HG02973 (cell line): ENCODE measurements at regions not wholly inside any gene's neighbourhood (a gene's known extent, or its start where the extent isn't known, plus 50 kb on each side); places are given as distances from the start of the nearest gene placed in this dataset.

Experiments used
- ATAC-seq: cut with Tn5 transposase; IDR thresholded peaks from one replicate; pipeline ENCODE4 v1.9.1; 2021; ENCODE audit warnings: moderate library complexity; ENCODE audit not compliant: unreplicated experiment

GRCh38 chr12:60027266-60027665 lies 431.4 kb downstream of the SLC16A7 start:
- no peak for ATAC-seq

GRCh38 chr12:60034147-60034546 lies 438.3 kb downstream of the SLC16A7 start:
- no peak for ATAC-seq

DNA sequence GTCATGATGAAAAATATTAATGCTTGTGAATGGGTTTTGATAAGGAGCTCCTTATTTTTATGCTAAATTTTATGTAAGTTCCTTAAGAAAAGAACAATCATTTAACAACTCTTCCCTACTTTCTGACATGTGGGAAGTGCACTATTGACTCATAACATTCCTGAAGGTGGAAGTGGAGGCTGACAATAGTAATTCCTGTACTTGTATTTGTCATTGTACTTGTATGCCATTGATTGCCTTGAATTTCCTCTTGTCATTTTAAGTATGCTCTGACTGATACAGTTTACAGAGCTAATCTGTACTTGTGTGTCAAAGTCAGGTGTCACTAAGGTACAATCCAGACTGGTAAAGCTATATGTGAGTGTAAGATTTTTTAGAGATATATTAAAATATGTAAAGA lies 440.0 kb downstream of the SLC16A7 start:
- ATAC-seq = no peak

- no peak for ATAC-seq
Measured at GRCh38 chr12:60042835-60043234, 447.0 kb downstream of the SLC16A7 start.

DNA sequence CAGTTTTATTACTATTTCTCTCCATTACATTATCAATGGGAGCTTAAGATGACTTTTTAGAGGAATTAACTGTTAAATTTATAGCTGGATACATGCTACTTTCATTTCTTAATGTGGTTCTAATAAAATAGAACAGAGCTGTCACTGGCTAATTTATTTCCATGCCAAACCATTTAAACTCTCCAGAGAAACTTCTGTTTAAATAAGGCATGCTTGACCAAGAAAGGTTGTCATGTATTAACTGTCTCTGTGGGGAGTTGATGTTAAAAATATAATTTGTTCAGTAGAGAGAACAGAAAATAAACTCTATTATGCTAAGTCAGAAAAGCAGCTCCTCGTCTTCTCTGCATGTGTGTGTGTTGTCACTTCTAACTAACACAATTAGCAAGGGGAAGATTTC lies 447.4 kb downstream of the SLC16A7 start:
- no peak for ATAC-seq

- ATAC-seq = no peak
Measured at GRCh38 chr12:60052483-60052882, 456.7 kb downstream of the SLC16A7 start.

DNA sequence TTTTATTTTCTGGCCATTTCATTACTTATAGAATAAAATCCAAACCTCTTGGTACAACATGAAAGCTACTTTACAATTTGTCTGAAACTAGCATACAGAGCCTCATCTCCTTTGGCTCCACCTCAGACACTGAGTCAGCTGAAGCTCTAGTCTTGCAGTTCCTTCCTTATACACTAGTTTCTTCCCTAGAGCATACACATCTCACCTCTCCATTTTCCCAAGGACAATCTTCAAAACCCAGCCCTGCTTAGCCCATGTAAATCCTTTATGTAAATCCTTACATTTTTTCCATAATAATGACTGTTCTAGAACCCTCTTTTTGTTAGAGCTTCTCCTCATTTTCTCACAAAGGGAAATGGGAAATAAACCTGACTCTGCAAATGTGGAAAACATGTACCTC lies 463.4 kb downstream of the SLC16A7 start:
- no peak for ATAC-seq

DNA sequence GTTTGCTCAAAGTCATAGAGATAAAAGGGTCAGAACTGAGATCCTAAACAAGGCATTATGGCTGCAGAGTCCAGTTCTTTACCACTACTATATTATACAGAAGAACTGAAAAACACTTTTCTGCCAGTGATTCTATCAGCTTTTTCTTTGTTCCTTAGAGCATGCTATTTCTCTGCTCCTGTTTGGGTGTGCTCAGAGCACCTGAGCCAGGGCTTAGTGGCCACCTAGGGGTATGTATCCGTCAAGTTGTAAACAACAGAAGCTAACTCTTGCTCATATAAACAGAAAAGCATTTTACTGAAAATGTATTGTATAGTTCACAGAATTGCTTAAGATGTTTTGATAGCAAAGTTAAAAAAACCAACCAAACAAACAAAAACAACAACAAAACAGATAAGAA lies 470.8 kb downstream of the SLC16A7 start:
- no peak for ATAC-seq

DNA sequence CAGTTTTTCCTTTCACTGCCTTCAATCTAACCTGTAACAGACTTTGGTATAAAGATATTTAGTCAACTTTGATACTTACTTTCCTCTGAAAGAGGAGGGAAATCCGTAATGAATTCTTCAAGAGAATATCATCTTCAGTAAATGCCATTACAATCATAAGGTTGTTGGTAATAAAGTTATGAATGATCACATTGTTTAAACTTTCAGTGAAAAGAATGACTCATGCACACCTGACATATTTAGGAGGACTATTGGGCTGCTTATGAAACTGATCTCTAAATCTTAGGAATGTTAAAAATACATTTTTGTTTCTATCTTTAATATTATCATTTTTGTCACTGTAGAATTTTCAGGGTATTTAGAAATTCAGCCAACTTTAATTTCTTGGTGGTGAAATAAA lies 474.7 kb downstream of the SLC16A7 start:
- no peak for ATAC-seq

DNA sequence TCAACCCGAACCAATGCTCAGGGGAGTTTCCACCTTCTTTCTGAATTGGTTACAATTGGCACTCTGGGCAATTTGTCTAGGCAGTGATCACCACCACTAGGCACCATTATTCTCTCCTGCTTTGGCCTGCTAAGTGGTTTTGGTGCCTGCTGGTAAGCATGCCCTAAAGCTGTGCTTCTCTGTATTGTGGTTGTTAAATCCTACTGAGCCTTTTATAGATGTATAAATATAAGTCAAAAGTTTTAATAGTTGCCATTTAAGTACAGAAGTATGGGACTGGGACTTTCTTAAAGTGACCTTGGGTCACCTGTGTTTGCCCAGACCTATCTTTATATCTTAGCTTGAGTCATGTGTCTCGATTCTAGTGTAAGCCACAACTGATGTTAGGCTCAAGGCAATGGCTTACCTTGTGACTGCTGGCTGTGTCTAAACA lies 475.9 kb downstream of the SLC16A7 start:
- no peak for ATAC-seq

DNA sequence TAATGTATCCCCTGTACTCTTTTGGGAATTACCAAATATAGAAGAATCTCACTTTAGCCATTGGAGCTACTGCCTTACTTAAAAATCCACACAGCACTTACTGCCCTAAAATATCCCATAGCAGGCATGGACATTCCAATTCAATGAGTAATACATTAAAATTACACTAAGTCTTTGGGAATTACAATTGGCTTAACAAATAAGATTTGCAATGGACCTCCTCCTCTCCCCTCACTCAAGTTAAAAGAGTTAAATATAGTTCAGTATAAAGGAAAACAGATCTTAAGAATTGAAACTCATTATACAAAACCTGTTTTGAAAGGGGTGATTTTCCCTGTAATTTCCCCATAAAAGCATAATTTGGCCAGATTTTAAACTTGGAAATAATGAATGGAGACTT lies 477.1 kb downstream of the SLC16A7 start:
- ATAC-seq = no peak

GRCh38 chr12:60075091-60075490 lies 479.3 kb downstream of the SLC16A7 start:
- no peak for ATAC-seq

DNA sequence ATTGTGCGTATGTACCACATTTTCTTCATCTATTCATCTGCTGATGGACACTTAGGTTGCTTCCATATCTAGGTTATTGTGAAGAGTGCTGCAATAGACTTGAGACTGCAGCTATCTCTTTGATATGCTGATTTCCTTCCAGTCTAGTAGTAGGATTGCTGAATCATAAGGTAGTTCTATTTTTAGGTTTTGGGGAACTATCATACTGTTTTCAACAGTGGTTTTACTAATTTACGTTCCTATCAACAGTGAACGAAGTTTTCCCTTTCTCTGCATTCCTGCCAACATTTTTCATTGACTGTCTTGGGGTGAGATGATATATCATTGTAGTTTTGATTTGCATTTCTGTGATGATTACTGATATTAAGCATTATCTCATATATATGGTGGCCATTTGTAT lies 482.2 kb downstream of the SLC16A7 start:
- ATAC-seq = no peak

- no peak for ATAC-seq
Measured at GRCh38 chr12:60093428-60093827, 497.6 kb downstream of the SLC16A7 start.

DNA sequence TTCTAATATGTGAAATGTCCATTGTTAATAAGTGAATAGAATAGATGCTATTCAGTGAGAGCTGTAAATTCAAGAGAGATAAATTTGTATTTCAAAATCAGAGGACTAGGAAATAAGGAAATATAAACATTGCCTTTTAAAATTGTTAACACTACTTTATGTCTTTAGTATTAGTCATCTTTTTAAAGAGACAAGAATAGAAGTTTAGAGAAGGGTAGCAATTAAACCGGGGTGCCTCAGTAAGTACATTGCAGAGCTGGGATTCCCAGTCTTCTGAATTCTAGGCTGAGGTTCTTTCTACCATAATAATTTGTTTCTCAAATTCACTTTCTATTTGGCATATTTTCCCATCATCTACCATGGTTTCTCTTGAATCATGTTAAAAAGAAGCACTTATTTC lies 498.6 kb downstream of the SLC16A7 start:
- ATAC-seq = no peak

DNA sequence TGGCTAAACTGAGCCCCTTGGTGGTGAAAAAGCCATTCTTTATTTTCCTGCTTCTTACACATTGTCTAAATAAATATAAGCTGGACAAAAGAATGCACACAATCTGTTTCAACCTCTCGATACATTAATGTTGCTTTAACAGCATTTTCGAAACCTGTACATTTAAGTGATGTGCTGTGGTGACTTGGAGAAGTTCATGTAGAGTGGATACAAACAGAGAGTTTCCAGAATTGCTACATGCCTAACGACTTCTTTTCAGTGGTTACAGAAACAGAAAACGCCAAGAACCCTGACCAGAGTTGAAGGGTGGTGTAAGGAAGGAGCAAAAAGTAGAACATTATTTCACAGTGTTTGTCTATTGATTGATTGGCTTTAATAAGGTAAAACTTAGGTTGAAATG lies 500.9 kb downstream of the SLC16A7 start:
- ATAC-seq = no peak

GRCh38 chr12:60100160-60100559 lies 504.3 kb downstream of the SLC16A7 start:
- no peak for ATAC-seq

- no peak for ATAC-seq
Measured at GRCh38 chr12:60100852-60101251, 505.0 kb downstream of the SLC16A7 start.

DNA sequence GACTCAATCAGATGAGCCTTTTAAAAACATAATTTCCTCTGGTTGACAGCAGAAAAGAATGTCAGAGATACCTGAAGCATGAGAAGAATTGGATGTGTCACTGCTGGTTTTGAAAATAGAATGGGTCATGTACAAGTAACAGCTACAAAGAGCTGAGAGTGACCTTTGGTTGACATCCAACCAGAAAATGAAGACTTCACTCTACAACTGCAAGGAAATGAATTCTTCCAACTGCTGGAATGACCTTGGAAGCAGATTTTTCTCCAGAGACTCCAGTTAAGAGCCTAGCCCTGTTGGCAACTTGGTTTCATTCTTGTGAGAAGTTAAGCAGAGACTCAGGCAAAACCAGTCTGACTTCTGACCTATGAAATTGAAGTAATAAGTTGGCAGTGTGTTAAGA lies 505.9 kb downstream of the SLC16A7 start:
- ATAC-seq = no peak

- no peak for ATAC-seq
Measured at GRCh38 chr12:60106214-60106613, 510.4 kb downstream of the SLC16A7 start.

DNA sequence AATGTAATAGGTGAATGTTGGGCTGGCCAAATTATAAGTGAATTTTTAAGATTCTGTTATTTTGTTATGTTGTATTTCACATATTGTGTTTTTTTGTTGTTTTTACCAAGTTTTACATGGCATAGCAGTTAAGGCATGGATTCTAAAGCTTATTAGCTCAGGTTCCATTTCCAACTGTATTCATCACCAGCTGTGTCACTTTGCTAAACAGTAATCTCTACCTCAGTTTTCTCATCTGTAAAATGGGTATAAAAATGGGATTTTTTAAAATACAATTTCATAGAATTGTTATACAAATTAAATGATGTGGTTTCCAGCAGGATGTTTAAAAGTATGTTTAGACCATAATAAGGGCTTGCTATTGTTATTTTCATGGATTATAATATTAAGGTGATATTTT lies 512.2 kb downstream of the SLC16A7 start:
- no peak for ATAC-seq

DNA sequence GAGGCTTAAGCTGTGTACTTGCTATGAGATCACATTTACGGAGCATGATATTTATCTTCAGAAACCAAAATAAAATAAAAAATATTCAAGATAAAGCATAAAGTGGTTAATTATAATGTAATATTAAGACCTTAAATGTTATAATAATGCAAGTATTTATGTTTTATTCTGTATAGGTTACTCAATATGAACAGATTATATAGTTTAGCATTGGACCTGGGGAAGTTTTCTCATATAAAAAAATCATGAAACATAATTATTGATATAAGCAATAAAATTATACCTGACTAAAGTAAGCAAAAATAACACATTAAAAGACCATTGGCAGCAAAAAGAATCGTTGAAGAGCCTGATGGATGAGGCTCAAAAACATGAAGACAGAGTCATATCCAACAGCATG lies 516.2 kb downstream of the SLC16A7 start:
- no peak for ATAC-seq

DNA sequence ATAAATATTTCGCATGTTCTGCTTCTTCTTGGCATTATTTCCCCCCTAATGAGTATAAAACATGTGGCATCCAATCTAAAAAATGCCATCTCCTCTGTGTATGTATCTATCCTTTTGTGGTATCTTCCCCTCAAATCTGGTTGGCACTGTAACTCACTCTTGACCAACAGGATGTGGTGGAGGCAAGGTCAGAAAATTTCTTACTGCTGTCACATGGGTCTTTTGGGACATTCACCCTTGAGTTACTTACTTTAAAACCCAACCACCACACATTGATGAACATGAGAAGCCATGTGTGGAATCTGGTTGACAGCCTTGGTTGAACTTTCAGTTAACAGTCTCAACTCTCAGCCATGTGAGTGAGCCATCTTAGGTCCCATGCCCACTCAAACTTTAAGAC lies 516.9 kb downstream of the SLC16A7 start:
- no peak for ATAC-seq

GRCh38 chr12:60114169-60114568 lies 518.3 kb downstream of the SLC16A7 start:
- no peak for ATAC-seq
